ENCODE measurements at regions not wholly inside any gene's neighbourhood (a gene's known extent, or its start where the extent isn't known, plus 50 kb on each side); places are given as distances from the start of the nearest gene placed in this dataset.

- H3K9ac ChIP-seq (ENCODE audit: low read length in 5 of 5): no peak overlapping the region
- H3K27me3 ChIP-seq (ENCODE audit: control insufficient read depth in 5 of 5, insufficient read depth in 4 of 5, low read length in 5 of 5): no peaks in the 10 kb centered on the region
- peaks cover 0 to 13% (median 2%) of the 10 kb centered on the region in 5 donors for H3K4me1 ChIP-seq (ENCODE audit: control insufficient read depth in 5 of 5, insufficient read depth in 5 of 5, low read length in 5 of 5)
- no peak overlapping the region for H3K27ac ChIP-seq (ENCODE audit: low read depth, low read length)
- no peaks in the 10 kb centered on the region for H3K36me3 ChIP-seq (ENCODE audit: control insufficient read depth in 5 of 5, insufficient read depth in 5 of 5, low read length in 5 of 5)
- H3K4me3 ChIP-seq (ENCODE audit: low read depth in 1 of 5, low read length in 5 of 5): no peak overlapping the region
- H3K9me3 ChIP-seq (ENCODE audit: control insufficient read depth in 5 of 5, low read length in 5 of 5): no peaks in the 10 kb centered on the region
Measured at GRCh38 chr9:87064311-87064710, 117.0 kb upstream of the GAS1 start.

DNA sequence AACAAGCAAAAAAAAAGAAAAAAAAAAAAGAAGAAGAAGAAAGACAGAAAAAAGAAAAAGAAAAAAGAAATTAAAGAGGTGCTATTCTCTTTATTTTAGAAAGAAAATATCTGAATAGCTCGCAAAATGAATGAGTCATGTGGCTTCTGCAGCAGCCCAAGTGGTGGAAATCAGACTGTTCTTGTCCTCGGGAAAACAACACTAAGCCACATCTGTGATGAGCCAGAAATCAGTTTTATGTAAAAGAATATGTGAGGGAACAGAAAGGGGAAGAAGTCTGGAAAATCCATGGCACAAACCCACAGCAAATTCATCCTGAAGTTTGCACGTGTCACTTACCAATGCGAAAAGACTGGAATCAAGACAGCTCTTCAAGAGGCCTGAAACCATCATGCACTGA is 118.7 kb upstream of the GAS1 start:
- Histone ChIP-seq H3K9ac (ENCODE audit: low read length in 5 of 5) (no peak overlapping the region), H3K27ac (ENCODE audit: low read depth, low read length) (no peak overlapping the region)

DNA sequence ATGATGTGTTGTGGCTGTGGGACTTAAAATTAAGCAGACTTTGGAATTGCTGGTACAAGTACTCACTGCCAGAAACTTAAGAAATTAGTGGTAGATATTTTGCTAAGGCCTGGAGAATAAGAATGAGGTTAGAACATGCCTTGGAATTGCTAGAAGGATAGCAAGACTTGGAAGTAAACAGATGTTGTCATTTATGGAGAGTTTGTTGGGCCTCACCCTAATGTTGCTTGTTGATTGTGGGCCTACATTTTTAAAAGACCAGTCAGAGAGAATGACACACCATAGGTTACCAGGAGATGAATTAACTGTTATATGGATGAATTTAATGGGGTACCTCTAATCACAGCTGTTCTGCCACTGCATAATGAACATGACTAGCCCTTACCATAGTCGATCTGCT is 120.1 kb upstream of the GAS1 start:
- Histone ChIP-seq H3K9me3 (ENCODE audit: control insufficient read depth in 5 of 5, low read length in 5 of 5) (no peaks in the 10 kb centered on the region), H3K27me3 (ENCODE audit: control insufficient read depth in 5 of 5, insufficient read depth in 4 of 5, low read length in 5 of 5) (no peaks in the 10 kb centered on the region), H3K9ac (ENCODE audit: low read length in 5 of 5) (no peak overlapping the region), H3K4me3 (ENCODE audit: low read depth in 1 of 5, low read length in 5 of 5) (no peak overlapping the region), H3K4me1 (ENCODE audit: control insufficient read depth in 5 of 5, insufficient read depth in 5 of 5, low read length in 5 of 5) (peaks cover 0 to 13% (median 0%) of the 10 kb centered on the region in 5 donors), H3K27ac (ENCODE audit: low read depth, low read length) (no peak overlapping the region), H3K36me3 (ENCODE audit: control insufficient read depth in 5 of 5, insufficient read depth in 5 of 5, low read length in 5 of 5) (no peaks in the 10 kb centered on the region)

More for the DNA sequence above, 118.7 kb upstream of the GAS1 start:
- H3K27me3 ChIP-seq (ENCODE audit: control insufficient read depth in 5 of 5, insufficient read depth in 4 of 5, low read length in 5 of 5): no peaks in the 10 kb centered on the region
- peaks cover 0 to 13% (median 0%) of the 10 kb centered on the region in 5 donors for H3K4me1 ChIP-seq (ENCODE audit: control insufficient read depth in 5 of 5, insufficient read depth in 5 of 5, low read length in 5 of 5)
- no peaks in the 10 kb centered on the region for H3K36me3 ChIP-seq (ENCODE audit: control insufficient read depth in 5 of 5, insufficient read depth in 5 of 5, low read length in 5 of 5)
- no peaks in the 10 kb centered on the region for H3K9me3 ChIP-seq (ENCODE audit: control insufficient read depth in 5 of 5, low read length in 5 of 5)
- H3K4me3 ChIP-seq (ENCODE audit: low read depth in 1 of 5, low read length in 5 of 5): no peak overlapping the region

- Histone ChIP-seq H3K36me3 (ENCODE audit: control insufficient read depth in 5 of 5, insufficient read depth in 5 of 5, low read length in 5 of 5) (no peaks in the 10 kb centered on the region), H3K9ac (ENCODE audit: low read length in 5 of 5) (no peak overlapping the region)
Measured at GRCh38 chr9:87068177-87068840, 121.0 kb upstream of the GAS1 start.

GRCh38 chr9:87069690-87070089 is 122.4 kb upstream of the GAS1 start:
- H3K9ac ChIP-seq (ENCODE audit: low read length in 5 of 5): no peak overlapping the region
- no peaks in the 10 kb centered on the region for H3K4me1 ChIP-seq (ENCODE audit: control insufficient read depth in 5 of 5, insufficient read depth in 5 of 5, low read length in 5 of 5)
- H3K36me3 ChIP-seq (ENCODE audit: control insufficient read depth in 5 of 5, insufficient read depth in 5 of 5, low read length in 5 of 5): no peaks in the 10 kb centered on the region
- H3K27ac ChIP-seq (ENCODE audit: low read depth, low read length): no peak overlapping the region
- H3K9me3 ChIP-seq (ENCODE audit: control insufficient read depth in 5 of 5, low read length in 5 of 5): no peaks in the 10 kb centered on the region
- H3K4me3 ChIP-seq (ENCODE audit: low read depth in 1 of 5, low read length in 5 of 5): no peak overlapping the region
- H3K27me3 ChIP-seq (ENCODE audit: control insufficient read depth in 5 of 5, insufficient read depth in 4 of 5, low read length in 5 of 5): no peaks in the 10 kb centered on the region

More at GRCh38 chr9:87068177-87068840, 121.0 kb upstream of the GAS1 start:
- Histone ChIP-seq H3K4me1 (ENCODE audit: control insufficient read depth in 5 of 5, insufficient read depth in 5 of 5, low read length in 5 of 5) (peaks cover 0 to 8% (median 0%) of the 10 kb centered on the region in 5 donors), H3K9me3 (ENCODE audit: control insufficient read depth in 5 of 5, low read length in 5 of 5) (no peaks in the 10 kb centered on the region), H3K27me3 (ENCODE audit: control insufficient read depth in 5 of 5, insufficient read depth in 4 of 5, low read length in 5 of 5) (no peaks in the 10 kb centered on the region), H3K27ac (ENCODE audit: low read depth, low read length) (no peak overlapping the region), H3K4me3 (ENCODE audit: low read depth in 1 of 5, low read length in 5 of 5) (no peak overlapping the region)

- H3K27me3 ChIP-seq (ENCODE audit: control insufficient read depth in 5 of 5, insufficient read depth in 4 of 5, low read length in 5 of 5): no peaks in the 10 kb centered on the region
Measured at GRCh38 chr9:87070336-87070735, 123.0 kb upstream of the GAS1 start.

DNA sequence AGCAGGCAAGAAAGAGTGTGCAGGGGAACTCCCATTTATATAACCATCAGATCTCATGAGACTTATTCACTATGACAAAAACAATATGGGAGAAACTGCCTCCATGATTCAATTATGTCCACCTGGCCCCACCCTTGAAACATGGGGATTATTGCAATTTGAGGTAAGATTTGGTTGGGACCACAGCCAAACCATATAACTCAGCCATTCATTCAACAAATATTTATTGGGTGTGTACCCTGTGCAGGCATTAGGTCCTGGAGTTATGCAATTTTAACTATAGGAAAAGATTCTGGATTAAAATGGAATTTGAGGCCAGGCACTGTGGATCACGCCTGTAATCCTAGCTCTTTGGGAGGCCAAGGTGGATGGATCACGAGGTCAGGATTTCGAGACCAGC is 124.2 kb upstream of the GAS1 start:
- no peak overlapping the region for H3K4me3 ChIP-seq (ENCODE audit: low read depth in 1 of 5, low read length in 5 of 5)
- H3K9ac ChIP-seq (ENCODE audit: low read length in 5 of 5): no peak overlapping the region
- no peaks in the 10 kb centered on the region for H3K27me3 ChIP-seq (ENCODE audit: control insufficient read depth in 5 of 5, insufficient read depth in 4 of 5, low read length in 5 of 5)
- no peaks in the 10 kb centered on the region for H3K36me3 ChIP-seq (ENCODE audit: control insufficient read depth in 5 of 5, insufficient read depth in 5 of 5, low read length in 5 of 5)
- no peaks in the 10 kb centered on the region for H3K4me1 ChIP-seq (ENCODE audit: control insufficient read depth in 5 of 5, insufficient read depth in 5 of 5, low read length in 5 of 5)
- no peak overlapping the region for H3K27ac ChIP-seq (ENCODE audit: low read depth, low read length)
- H3K9me3 ChIP-seq (ENCODE audit: control insufficient read depth in 5 of 5, low read length in 5 of 5): no peaks in the 10 kb centered on the region

More at GRCh38 chr9:87070336-87070735, 123.0 kb upstream of the GAS1 start:
- Histone ChIP-seq H3K9me3 (ENCODE audit: control insufficient read depth in 5 of 5, low read length in 5 of 5) (no peaks in the 10 kb centered on the region), H3K4me1 (ENCODE audit: control insufficient read depth in 5 of 5, insufficient read depth in 5 of 5, low read length in 5 of 5) (no peaks in the 10 kb centered on the region), H3K36me3 (ENCODE audit: control insufficient read depth in 5 of 5, insufficient read depth in 5 of 5, low read length in 5 of 5) (no peaks in the 10 kb centered on the region), H3K4me3 (ENCODE audit: low read depth in 1 of 5, low read length in 5 of 5) (no peak overlapping the region), H3K27ac (ENCODE audit: low read depth, low read length) (no peak overlapping the region), H3K9ac (ENCODE audit: low read length in 5 of 5) (no peak overlapping the region)

DNA sequence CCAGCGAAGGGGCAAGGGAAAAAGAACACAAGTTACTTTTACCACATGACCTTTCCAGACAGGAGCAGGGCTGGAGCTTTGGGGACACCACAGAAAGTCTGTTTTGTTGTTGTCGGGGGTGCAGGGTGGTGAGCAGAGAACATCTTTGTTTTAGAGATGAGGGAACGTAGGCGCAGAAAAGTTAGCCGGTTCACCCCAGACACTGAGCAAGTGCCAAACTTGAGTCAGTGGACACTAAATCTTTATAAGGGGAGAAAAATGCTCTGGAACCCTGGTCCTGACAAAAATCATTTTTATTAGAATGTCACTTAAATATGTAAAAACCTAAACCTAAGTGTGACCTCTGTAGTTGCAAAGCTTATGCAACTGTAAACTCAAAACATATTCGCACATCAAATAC is 126.4 kb upstream of the GAS1 start:
- Histone ChIP-seq H3K9me3 (ENCODE audit: control insufficient read depth in 5 of 5, low read length in 5 of 5) (no peaks in the 10 kb centered on the region), H3K36me3 (ENCODE audit: control insufficient read depth in 5 of 5, insufficient read depth in 5 of 5, low read length in 5 of 5) (no peaks in the 10 kb centered on the region), H3K27ac (ENCODE audit: low read depth, low read length) (no peak overlapping the region), H3K9ac (ENCODE audit: low read length in 5 of 5) (no peak overlapping the region), H3K4me3 (ENCODE audit: low read depth in 1 of 5, low read length in 5 of 5) (no peak overlapping the region), H3K27me3 (ENCODE audit: control insufficient read depth in 5 of 5, insufficient read depth in 4 of 5, low read length in 5 of 5) (no peaks in the 10 kb centered on the region), H3K4me1 (ENCODE audit: control insufficient read depth in 5 of 5, insufficient read depth in 5 of 5, low read length in 5 of 5) (no peaks in the 10 kb centered on the region)

DNA sequence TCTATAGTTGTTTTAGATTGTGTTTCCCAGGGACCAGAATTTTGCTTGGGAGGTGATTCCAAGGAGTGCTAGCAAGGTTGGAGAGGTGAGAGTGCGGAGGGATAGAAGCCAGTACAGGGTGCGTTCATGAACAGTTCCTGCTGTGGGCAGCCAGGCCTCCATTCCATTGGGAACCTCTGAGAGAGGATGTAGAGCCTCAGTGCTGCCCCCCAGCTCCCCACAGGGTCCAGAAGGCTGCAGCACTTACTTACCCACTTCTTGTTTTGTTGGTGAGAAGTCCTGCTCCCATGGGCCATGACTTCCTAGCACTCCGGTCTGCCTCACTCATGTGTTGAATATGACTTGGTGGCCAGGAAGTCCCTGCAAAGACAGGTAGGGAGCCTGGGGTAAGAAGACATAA is 128.2 kb upstream of the GAS1 start:
- no peak overlapping the region for H3K9ac ChIP-seq (ENCODE audit: low read length in 5 of 5)
- H3K27ac ChIP-seq (ENCODE audit: low read depth, low read length): no peak overlapping the region
- H3K36me3 ChIP-seq (ENCODE audit: control insufficient read depth in 5 of 5, insufficient read depth in 5 of 5, low read length in 5 of 5): no peaks in the 10 kb centered on the region
- H3K4me3 ChIP-seq (ENCODE audit: low read depth in 1 of 5, low read length in 5 of 5): no peak overlapping the region
- no peaks in the 10 kb centered on the region for H3K27me3 ChIP-seq (ENCODE audit: control insufficient read depth in 5 of 5, insufficient read depth in 4 of 5, low read length in 5 of 5)
- H3K9me3 ChIP-seq (ENCODE audit: control insufficient read depth in 5 of 5, low read length in 5 of 5): no peaks in the 10 kb centered on the region
- H3K4me1 ChIP-seq (ENCODE audit: control insufficient read depth in 5 of 5, insufficient read depth in 5 of 5, low read length in 5 of 5): no peaks in the 10 kb centered on the region

GRCh38 chr9:87076825-87077224 is 129.5 kb upstream of the GAS1 start:
- Histone ChIP-seq H3K36me3 (ENCODE audit: control insufficient read depth in 5 of 5, insufficient read depth in 5 of 5, low read length in 5 of 5) (no peaks in the 10 kb centered on the region), H3K9me3 (ENCODE audit: control insufficient read depth in 5 of 5, low read length in 5 of 5) (no peaks in the 10 kb centered on the region), H3K4me1 (ENCODE audit: control insufficient read depth in 5 of 5, insufficient read depth in 5 of 5, low read length in 5 of 5) (peaks cover 0 to 6% (median 0%) of the 10 kb centered on the region in 5 donors), H3K27me3 (ENCODE audit: control insufficient read depth in 5 of 5, insufficient read depth in 4 of 5, low read length in 5 of 5) (no peaks in the 10 kb centered on the region), H3K9ac (ENCODE audit: low read length in 5 of 5) (no peak overlapping the region), H3K4me3 (ENCODE audit: low read depth in 1 of 5, low read length in 5 of 5) (no peak overlapping the region), H3K27ac (ENCODE audit: low read depth, low read length) (no peak overlapping the region)
